SK-N-MC (cell line): ENCODE measurements at regions not wholly inside any gene's neighbourhood (a gene's known extent, or its start where the extent isn't known, plus 50 kb on each side); places are given as distances from the start of the nearest gene placed in this dataset.

ENCODE experiments used
- DNase-seq: peaks from one replicate; pipeline ENCODE4 v3.0.0-alpha.2; 2011; ENCODE audit warnings: low read depth, low spot score
- H3K27ac ChIP-seq: fragments of 200-600 bp; sonication (generic); 2 replicates; pipeline ENCODE4 v1.5.1; 2016; ENCODE audit warnings: mixed run types
- H3K36me3 ChIP-seq: fragments of 200-600 bp; sonication (generic); 2 replicates; pipeline ENCODE4 v1.6.1; 2017; ENCODE audit warnings: antibody characterized with exemption, low read length, mixed read lengths; ENCODE audit not compliant: insufficient read depth
- H3K4me3 ChIP-seq: fragments of 200-600 bp; sonication (generic); 2 replicates; pipeline ENCODE4 v1.5.1; 2016
- H3K9ac ChIP-seq: fragments of 200-600 bp; sonication (generic); 2 replicates; pipeline ENCODE4 v1.8.0; 2017; ENCODE audit warnings: mixed run types, mixed read lengths; ENCODE audit not compliant: insufficient read length
- H3K9me3 ChIP-seq: fragments of 200-600 bp; sonication (generic); 2 replicates; pipeline ENCODE4 v1.6.1; 2017; ENCODE audit warnings: low read depth, mild to moderate bottlenecking, antibody characterized with exemption, low read length, moderate library complexity, mixed read lengths
- EZH2 ChIP-seq: fragments of 200-600 bp; sonication (generic); IDR thresholded peaks from one replicate; pipeline ENCODE4 v1.6.1; 2017; ENCODE audit warnings: antibody characterized with exemption
- FOXP2 ChIP-seq: optimal IDR thresholded peaks from 2 replicates; pipeline ENCODE3; 2011; ENCODE audit warnings: mild to moderate bottlenecking, moderate library complexity; ENCODE audit not compliant: insufficient read depth; ENCODE audit errors: extremely low read length, control extremely low read depth
- POLR2AphosphoS5 ChIP-seq: IDR thresholded peaks from 2 replicates; pipeline ENCODE4 v1.6.1; 2012; ENCODE audit warnings: mild to moderate bottlenecking, low read depth, low read length, borderline replicate concordance

- H3K36me3 ChIP-seq, result no peaks in the 10 kb centered on the region
- H3K9me3 ChIP-seq, result no peaks in the 10 kb centered on the region
- TF ChIP-seq POLR2AphosphoS5, result no peak
- no peak for TF ChIP-seq FOXP2
- TF ChIP-seq EZH2, result no peak
- H3K27ac ChIP-seq, result no peak overlapping the region
- DNase-seq, result no peak
- no peak overlapping the region for H3K4me3 ChIP-seq
- H3K9ac ChIP-seq, result no peak overlapping the region
Measured at GRCh38 chr13:111394211-111394922, 73.9 kb downstream of the TEX29 start.

GRCh38 chr13:111395511-111396393 is 75.3 kb downstream of the TEX29 start:
- H3K36me3 ChIP-seq, result no peaks in the 10 kb centered on the region
- H3K4me3 ChIP-seq, result no peak overlapping the region
- H3K9me3 ChIP-seq, result no peaks in the 10 kb centered on the region
- no peak overlapping the region for H3K27ac ChIP-seq
- no peak overlapping the region for H3K9ac ChIP-seq
- no peak for DNase-seq
- TF ChIP-seq POLR2AphosphoS5 (no peak), FOXP2 (no peak), EZH2 (no peak)

- H3K36me3 ChIP-seq, result no peaks in the 10 kb centered on the region
- H3K4me3 ChIP-seq, result no peak overlapping the region
- no peak overlapping the region for H3K9ac ChIP-seq
- H3K27ac ChIP-seq, result no peak overlapping the region
- TF ChIP-seq FOXP2, result no peak
- no peak for TF ChIP-seq POLR2AphosphoS5
- no peak for TF ChIP-seq EZH2
- no peak for DNase-seq
- H3K9me3 ChIP-seq, result no peaks in the 10 kb centered on the region
Measured at GRCh38 chr13:111396457-111396856, 76.0 kb downstream of the TEX29 start.

GRCh38 chr13:111397202-111397880 is 76.9 kb downstream of the TEX29 start:
- Histone ChIP-seq H3K9ac (no peak overlapping the region), H3K27ac (no peak overlapping the region), H3K36me3 (no peaks in the 10 kb centered on the region), H3K9me3 (no peaks in the 10 kb centered on the region), H3K4me3 (no peak overlapping the region)
- TF ChIP-seq EZH2 (no peak), FOXP2 (no peak), POLR2AphosphoS5 (no peak)
- no peak for DNase-seq

GRCh38 chr13:111398196-111398595 is 77.8 kb downstream of the TEX29 start:
- Histone ChIP-seq H3K36me3 (no peaks in the 10 kb centered on the region), H3K9ac (no peak overlapping the region), H3K9me3 (no peaks in the 10 kb centered on the region), H3K27ac (no peak overlapping the region), H3K4me3 (no peak overlapping the region)
- no peak for TF ChIP-seq EZH2
- no peak for TF ChIP-seq FOXP2
- no peak for DNase-seq

GRCh38 chr13:111398715-111399299 is 78.4 kb downstream of the TEX29 start:
- Histone ChIP-seq H3K36me3 (no peaks in the 10 kb centered on the region), H3K9ac (no peak overlapping the region), H3K4me3 (no peak overlapping the region), H3K27ac (no peak overlapping the region), H3K9me3 (no peaks in the 10 kb centered on the region)
- TF ChIP-seq EZH2 (no peak), POLR2AphosphoS5 (no peak), FOXP2 (no peak)
- no peak for DNase-seq

- no peak for TF ChIP-seq POLR2AphosphoS5
- no peak for TF ChIP-seq FOXP2
- TF ChIP-seq EZH2, result no peak
- no peak overlapping the region for H3K27ac ChIP-seq
- no peaks in the 10 kb centered on the region for H3K9me3 ChIP-seq
- H3K4me3 ChIP-seq, result no peak overlapping the region
- no peaks in the 10 kb centered on the region for H3K36me3 ChIP-seq
- no peak for DNase-seq
- H3K9ac ChIP-seq, result no peak overlapping the region
Measured at GRCh38 chr13:111399334-111399733, 78.9 kb downstream of the TEX29 start.

- no peak for TF ChIP-seq EZH2
- no peak for TF ChIP-seq FOXP2
- TF ChIP-seq POLR2AphosphoS5, result no peak
- Histone ChIP-seq H3K36me3 (no peaks in the 10 kb centered on the region), H3K4me3 (no peak overlapping the region), H3K9ac (no peak overlapping the region), H3K9me3 (no peaks in the 10 kb centered on the region), H3K27ac (no peak overlapping the region)
- DNase-seq, result no peak
Measured at GRCh38 chr13:111399776-111400538, 79.5 kb downstream of the TEX29 start.
